PC-9 (cell line): ENCODE measurements at regions not wholly inside any gene's neighbourhood (a gene's known extent, or its start where the extent isn't known, plus 50 kb on each side); places are given as distances from the start of the nearest gene placed in this dataset.

Experiments
- EZH2 ChIP-seq: fragments of 200-600 bp; sonication (generic); IDR thresholded peaks from 2 replicates; pipeline ENCODE4 v1.8.0; 2017; ENCODE audit warnings: antibody characterized with exemption, low read depth
- TF ChIP-seq, protein P1 (sequence below): fragments of 200-600 bp; sonication (generic); conservative IDR thresholded peaks from 2 replicates; pipeline ENCODE4 v1.6.1; 2017; ENCODE audit warnings: mixed run types, antibody characterized with exemption, mild to moderate bottlenecking, moderate library complexity

DNA sequence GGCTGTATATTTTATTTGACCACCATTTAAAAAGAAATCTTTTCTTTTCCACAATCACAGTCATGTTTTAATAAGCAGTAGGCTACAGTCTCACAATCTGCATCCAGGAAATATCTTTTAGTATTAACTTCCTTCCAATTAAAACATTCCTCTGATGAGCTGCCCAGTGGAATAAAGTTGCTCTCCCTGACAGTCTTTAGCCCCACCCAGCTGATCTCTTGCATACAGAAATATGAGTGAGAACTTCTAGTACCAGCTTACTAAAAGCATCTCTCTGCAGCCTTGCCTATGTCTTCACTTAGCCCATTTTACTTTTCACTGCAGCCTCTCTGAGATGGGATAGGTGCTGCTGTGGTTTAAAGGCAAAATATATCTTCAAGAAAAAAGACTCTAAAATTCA is 143.4 kb upstream of the ANO3 start:
- TF ChIP-seq, protein P1, sequence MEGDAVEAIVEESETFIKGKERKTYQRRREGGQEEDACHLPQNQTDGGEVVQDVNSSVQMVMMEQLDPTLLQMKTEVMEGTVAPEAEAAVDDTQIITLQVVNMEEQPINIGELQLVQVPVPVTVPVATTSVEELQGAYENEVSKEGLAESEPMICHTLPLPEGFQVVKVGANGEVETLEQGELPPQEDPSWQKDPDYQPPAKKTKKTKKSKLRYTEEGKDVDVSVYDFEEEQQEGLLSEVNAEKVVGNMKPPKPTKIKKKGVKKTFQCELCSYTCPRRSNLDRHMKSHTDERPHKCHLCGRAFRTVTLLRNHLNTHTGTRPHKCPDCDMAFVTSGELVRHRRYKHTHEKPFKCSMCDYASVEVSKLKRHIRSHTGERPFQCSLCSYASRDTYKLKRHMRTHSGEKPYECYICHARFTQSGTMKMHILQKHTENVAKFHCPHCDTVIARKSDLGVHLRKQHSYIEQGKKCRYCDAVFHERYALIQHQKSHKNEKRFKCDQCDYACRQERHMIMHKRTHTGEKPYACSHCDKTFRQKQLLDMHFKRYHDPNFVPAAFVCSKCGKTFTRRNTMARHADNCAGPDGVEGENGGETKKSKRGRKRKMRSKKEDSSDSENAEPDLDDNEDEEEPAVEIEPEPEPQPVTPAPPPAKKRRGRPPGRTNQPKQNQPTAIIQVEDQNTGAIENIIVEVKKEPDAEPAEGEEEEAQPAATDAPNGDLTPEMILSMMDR, result no peak
- no peak for TF ChIP-seq EZH2
